Skeletal muscle tissue (tissue), 3 donors: ENCODE measurements at regions not wholly inside any gene's neighbourhood (a gene's known extent, or its start where the extent isn't known, plus 50 kb on each side); places are given as distances from the start of the nearest gene placed in this dataset.

Experiments used
- H3K27ac ChIP-seq: one replicate; pipeline ENCODE4 v1.7.0; 2013; ENCODE audit warnings: mild to moderate bottlenecking, low read depth, low read length, inconsistent platforms
- H3K27me3 ChIP-seq, 3 donors: one replicate each; pipeline ENCODE4 v1.7.0; 2013; ENCODE audit warnings: low read length in 3 of 3; ENCODE audit not compliant: control insufficient read depth in 3 of 3, insufficient read depth in 3 of 3
- H3K36me3 ChIP-seq, 3 donors: one replicate each; pipeline ENCODE4 v1.7.0; 2013; ENCODE audit warnings: low read length in 3 of 3; ENCODE audit not compliant: control insufficient read depth in 3 of 3, insufficient read depth in 3 of 3
- H3K4me1 ChIP-seq, 3 donors: one replicate each; pipeline ENCODE4 v1.7.0; 2013; ENCODE audit warnings: low read length in 3 of 3, mild to moderate bottlenecking in 3 of 3; ENCODE audit not compliant: control insufficient read depth in 3 of 3, insufficient read depth in 3 of 3
- H3K4me3 ChIP-seq, 3 donors: one replicate each; pipeline ENCODE4 v1.7.0; 2013; ENCODE audit warnings: low read length in 3 of 3
- H3K9ac ChIP-seq, 3 donors: one replicate each; pipeline ENCODE4 v1.7.0; 2013; ENCODE audit warnings: low read length in 3 of 3, mild to moderate bottlenecking in 3 of 3, moderate library complexity in 2 of 3, low read depth in 1 of 3
- H3K9me3 ChIP-seq, 3 donors: one replicate each; pipeline ENCODE4 v1.7.0; 2013; ENCODE audit warnings: low read length in 3 of 3; ENCODE audit not compliant: control insufficient read depth in 3 of 3
- donor health status: Osteomylitis.

- no peak overlapping the region for H3K27ac ChIP-seq
- H3K9ac ChIP-seq, result no peak overlapping the region
- no peaks in the 10 kb centered on the region for H3K36me3 ChIP-seq
These were observed 123.8 kb upstream of the GALNT2 start for GRCh38 chr1:229943148-229943714.

GRCh38 chr1:229943988-229944743, 122.9 kb upstream of the GALNT2 start:
- Histone ChIP-seq H3K9ac (no peak overlapping the region), H3K9me3 (no peaks in the 10 kb centered on the region), H3K27me3 (no peaks in the 10 kb centered on the region), H3K4me1 (peaks cover 6 to 16% (median 12%) of the 10 kb centered on the region in 3 donors), H3K4me3 (no peak overlapping the region), H3K36me3 (no peaks in the 10 kb centered on the region), H3K27ac (no peak overlapping the region)

More at GRCh38 chr1:229943148-229943714, 123.8 kb upstream of the GALNT2 start:
- Histone ChIP-seq H3K9me3 (no peaks in the 10 kb centered on the region), H3K4me3 (no peak overlapping the region), H3K27me3 (no peaks in the 10 kb centered on the region), H3K4me1 (peaks cover 6 to 16% (median 12%) of the 10 kb centered on the region in 3 donors)

GRCh38 chr1:229945795-229946194, 121.2 kb upstream of the GALNT2 start:
- no peak overlapping the region for H3K9ac ChIP-seq
- no peaks in the 10 kb centered on the region for H3K9me3 ChIP-seq
- no peaks in the 10 kb centered on the region for H3K36me3 ChIP-seq
- H3K27me3 ChIP-seq, result no peaks in the 10 kb centered on the region
- peaks cover 6 to 16% (median 12%) of the 10 kb centered on the region in 3 donors for H3K4me1 ChIP-seq
- no peak overlapping the region for H3K27ac ChIP-seq
- no peak overlapping the region for H3K4me3 ChIP-seq

- Histone ChIP-seq H3K27ac (no peak overlapping the region), H3K27me3 (no peaks in the 10 kb centered on the region), H3K9me3 (no peaks in the 10 kb centered on the region), H3K9ac (no peak overlapping the region), H3K36me3 (no peaks in the 10 kb centered on the region), H3K4me1 (peaks cover 0 to under 1% (median 0%) of the 10 kb centered on the region in 3 donors), H3K4me3 (no peak overlapping the region)
These were observed 119.1 kb upstream of the GALNT2 start for GRCh38 chr1:229947968-229948367.

- H3K4me1 ChIP-seq, result no peaks in the 10 kb centered on the region
- no peak overlapping the region for H3K27ac ChIP-seq
- H3K9ac ChIP-seq, result no peak overlapping the region
- H3K9me3 ChIP-seq, result no peaks in the 10 kb centered on the region
- H3K27me3 ChIP-seq, result no peaks in the 10 kb centered on the region
- H3K4me3 ChIP-seq, result no peak overlapping the region
- no peaks in the 10 kb centered on the region for H3K36me3 ChIP-seq
These were observed 118.6 kb upstream of the GALNT2 start for GRCh38 chr1:229948438-229948837.

GRCh38 chr1:229949500-229949899, 117.5 kb upstream of the GALNT2 start:
- H3K4me3 ChIP-seq, result no peak overlapping the region
- no peak overlapping the region for H3K9ac ChIP-seq
- H3K27me3 ChIP-seq, result no peaks in the 10 kb centered on the region
- H3K4me1 ChIP-seq, result no peaks in the 10 kb centered on the region
- H3K36me3 ChIP-seq, result no peaks in the 10 kb centered on the region
- H3K9me3 ChIP-seq, result no peaks in the 10 kb centered on the region
- H3K27ac ChIP-seq, result no peak overlapping the region

- H3K9me3 ChIP-seq, result no peaks in the 10 kb centered on the region
- H3K36me3 ChIP-seq, result no peaks in the 10 kb centered on the region
- no peak overlapping the region for H3K27ac ChIP-seq
- no peaks in the 10 kb centered on the region for H3K4me1 ChIP-seq
- no peak overlapping the region for H3K4me3 ChIP-seq
- no peaks in the 10 kb centered on the region for H3K27me3 ChIP-seq
- no peak overlapping the region for H3K9ac ChIP-seq
These were observed 117.0 kb upstream of the GALNT2 start for GRCh38 chr1:229950020-229950419.

GRCh38 chr1:229950908-229951307, 116.1 kb upstream of the GALNT2 start:
- no peak overlapping the region for H3K4me3 ChIP-seq
- no peaks in the 10 kb centered on the region for H3K36me3 ChIP-seq
- no peak overlapping the region for H3K27ac ChIP-seq
- H3K9ac ChIP-seq, result no peak overlapping the region
- H3K9me3 ChIP-seq, result no peaks in the 10 kb centered on the region
- no peaks in the 10 kb centered on the region for H3K27me3 ChIP-seq
- H3K4me1 ChIP-seq, result no peaks in the 10 kb centered on the region

GRCh38 chr1:229951856-229952534, 115.0 kb upstream of the GALNT2 start:
- H3K9ac ChIP-seq, result no peak overlapping the region
- no peak overlapping the region for H3K4me3 ChIP-seq
- no peaks in the 10 kb centered on the region for H3K9me3 ChIP-seq
- H3K27ac ChIP-seq, result no peak overlapping the region
- no peaks in the 10 kb centered on the region for H3K4me1 ChIP-seq
- no peaks in the 10 kb centered on the region for H3K27me3 ChIP-seq
- H3K36me3 ChIP-seq, result no peaks in the 10 kb centered on the region
